GM21529 (cell line): ENCODE measurements at regions not wholly inside any gene's neighbourhood (a gene's known extent, or its start where the extent isn't known, plus 50 kb on each side); places are given as distances from the start of the nearest gene placed in this dataset.

Experiments
- ATAC-seq: cut with Tn5 transposase; IDR thresholded peaks from one replicate; pipeline ENCODE4 v1.9.1; 2021; ENCODE audit not compliant: unreplicated experiment

DNA sequence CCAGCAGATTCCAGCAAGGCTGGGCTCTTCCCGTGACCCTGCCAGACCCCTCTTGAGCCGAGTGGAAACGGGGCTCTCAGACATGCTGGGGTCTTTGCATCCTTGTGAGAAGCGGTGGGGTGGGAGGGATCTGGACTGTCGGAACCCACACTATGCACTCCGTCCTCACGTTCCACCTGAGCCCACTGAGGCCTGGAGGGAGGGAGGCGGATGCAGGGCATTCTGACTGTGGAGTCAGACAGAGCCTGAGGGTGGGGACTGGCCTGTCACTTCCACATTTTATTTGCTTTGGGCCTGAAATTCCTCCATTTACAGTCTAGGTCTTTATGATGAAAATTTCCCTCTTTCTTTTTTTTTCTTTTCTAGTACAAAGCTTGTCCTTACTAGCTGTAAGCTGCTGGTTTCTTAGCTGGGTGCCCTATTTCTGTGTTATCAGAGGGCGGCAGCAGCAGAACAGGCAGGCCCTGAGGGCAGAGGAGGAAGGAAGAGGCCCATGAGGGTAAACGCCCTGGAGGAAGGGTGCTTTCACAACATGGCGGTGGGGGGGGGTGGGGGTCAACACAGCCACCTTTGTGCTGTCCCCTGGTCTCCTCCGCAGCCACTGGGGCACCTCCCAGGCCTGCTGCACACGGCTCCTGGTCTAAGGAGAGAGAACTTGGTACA, 373.5 kb upstream of the MYT1L start:
- ATAC-seq = no peak

DNA sequence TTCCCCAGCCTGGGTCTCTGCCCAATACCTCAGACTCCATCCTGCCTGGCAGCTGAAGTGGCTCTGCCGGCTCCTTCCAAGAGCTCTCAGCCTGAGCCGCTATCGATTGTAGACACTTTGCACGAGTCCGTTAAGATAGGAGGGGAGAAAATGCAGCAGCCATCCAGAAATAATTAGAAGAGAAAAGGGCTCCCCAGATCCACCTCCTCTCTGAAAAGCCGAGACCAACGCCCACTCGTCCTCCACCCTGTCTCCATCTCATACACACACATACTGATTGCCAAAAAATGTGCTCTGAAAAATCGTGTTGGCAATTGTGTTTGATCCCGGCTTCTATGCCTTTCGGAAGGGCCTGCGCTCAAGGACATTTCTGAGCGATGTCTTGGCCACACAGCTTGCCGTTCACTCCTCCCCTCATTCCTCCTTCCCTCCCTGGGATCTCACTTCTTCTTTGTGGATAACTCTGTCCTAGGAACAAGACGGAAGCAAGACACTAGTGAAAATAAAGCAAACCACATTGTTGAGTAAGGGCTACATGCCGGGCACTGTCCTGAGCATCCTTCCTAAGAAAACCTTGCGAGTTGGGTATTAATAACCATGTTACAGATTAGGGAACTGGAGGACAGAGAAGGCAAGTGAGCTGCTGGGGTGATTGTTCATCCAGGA, 372.8 kb upstream of the MYT1L start:
- ATAC-seq = no peak

DNA sequence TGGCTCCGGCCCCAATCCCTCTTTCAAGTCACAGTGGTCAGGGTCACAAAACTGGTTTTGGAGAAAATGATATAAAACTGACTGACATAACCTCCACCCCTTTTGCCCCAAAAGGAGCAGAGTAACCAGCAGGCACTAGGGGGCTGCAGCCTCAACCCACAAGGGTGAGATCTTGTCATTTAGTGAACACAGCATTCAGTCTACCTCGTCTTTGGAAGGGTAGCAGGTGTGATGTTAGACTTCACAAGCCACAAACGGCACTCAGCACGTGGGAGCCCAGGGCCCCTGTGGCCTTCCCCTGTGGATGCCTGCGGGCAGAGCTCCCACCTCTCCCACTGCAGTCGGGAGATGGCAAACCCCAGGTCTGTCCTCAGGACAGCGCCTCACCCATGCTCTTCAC, 372.1 kb upstream of the MYT1L start:
- ATAC-seq = no peak

DNA sequence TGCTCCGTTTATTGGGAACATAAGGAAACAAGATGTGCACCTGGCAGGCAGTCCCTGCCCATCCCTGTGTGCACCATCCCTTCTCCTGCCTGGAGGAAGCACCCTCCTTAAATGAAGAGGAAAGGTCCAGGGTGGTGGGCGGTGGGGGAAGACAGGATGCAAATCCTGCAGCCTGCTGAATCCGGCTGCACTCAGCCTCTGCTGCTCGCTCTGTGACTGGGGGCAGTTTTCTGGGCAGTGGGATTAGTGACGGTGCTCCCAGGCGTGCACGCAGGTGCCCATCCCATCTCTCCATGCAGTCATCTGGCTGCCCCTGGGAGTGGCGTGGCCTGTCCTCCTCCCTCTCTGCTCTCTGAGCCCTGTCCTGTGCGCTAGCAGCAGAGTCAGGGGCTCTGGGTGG, 371.3 kb upstream of the MYT1L start:
- ATAC-seq = no peak

DNA sequence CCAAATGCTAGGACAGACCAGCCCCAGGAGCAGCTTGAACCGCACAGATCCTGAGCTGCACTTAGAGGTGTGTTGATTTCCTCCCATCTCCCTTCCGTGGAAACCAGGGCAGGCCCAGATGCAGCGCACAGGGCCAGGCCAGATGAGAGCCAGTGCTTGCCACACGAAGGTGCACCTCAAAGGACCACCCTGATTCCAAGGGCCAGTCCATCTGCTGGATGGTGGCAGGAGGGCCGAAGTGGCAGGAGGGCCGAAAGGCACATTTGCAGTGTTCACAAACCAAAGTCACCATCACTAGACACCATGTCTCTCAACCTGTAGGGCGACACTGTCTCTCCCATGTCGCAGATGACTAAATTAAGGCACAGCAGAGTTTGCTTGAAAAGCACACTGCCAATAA, 370.7 kb upstream of the MYT1L start:
- ATAC-seq = no peak

DNA sequence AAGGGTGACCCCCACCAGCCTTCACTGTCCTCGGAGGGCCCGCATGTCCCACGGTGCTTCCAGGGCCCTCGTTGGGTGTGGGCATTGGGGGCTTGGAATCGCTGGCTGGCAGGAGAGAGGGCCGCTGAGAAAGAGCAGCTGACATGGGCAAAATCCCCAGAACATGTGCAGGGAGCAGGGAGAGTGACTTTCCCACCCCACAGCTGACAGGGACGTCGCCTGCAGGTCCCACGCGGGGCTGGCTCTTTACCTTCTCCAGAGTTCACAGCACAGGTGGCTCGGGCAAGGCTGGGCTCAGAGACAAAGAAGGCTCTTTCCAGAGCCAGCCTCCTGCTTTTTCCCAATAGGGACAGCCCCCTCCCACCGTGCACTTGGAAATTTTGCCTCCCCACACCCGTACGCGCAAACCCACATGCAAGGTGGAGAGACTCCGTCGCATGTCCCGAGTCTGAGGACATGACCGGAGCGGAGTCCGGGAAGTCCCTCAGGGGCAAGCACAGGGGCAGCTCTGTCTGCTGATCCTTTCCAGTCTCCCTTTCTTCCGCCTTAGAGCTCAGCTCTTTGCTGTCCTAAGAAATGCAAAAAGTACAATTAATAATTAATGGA, 370.2 kb upstream of the MYT1L start:
- no peak for ATAC-seq

DNA sequence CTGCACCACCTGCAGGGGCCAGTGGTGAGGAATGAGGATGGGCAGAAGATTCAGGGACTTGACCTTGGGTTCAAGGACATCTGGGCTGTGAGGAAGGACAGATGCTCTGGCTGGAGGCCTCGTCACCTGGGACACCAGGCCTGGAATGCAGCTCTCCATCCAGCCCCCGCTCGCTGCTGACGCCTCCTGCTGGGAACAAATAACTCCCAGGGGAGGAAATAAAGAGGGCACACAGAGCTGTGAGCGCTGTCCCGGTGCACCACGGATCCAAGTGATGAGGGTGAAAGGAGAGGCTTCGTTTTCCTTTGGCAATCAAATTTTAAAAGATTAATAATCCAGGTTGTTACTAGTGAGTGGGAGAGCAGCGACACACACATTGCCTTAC, 368.0 kb upstream of the MYT1L start:
- ATAC-seq = no peak

DNA sequence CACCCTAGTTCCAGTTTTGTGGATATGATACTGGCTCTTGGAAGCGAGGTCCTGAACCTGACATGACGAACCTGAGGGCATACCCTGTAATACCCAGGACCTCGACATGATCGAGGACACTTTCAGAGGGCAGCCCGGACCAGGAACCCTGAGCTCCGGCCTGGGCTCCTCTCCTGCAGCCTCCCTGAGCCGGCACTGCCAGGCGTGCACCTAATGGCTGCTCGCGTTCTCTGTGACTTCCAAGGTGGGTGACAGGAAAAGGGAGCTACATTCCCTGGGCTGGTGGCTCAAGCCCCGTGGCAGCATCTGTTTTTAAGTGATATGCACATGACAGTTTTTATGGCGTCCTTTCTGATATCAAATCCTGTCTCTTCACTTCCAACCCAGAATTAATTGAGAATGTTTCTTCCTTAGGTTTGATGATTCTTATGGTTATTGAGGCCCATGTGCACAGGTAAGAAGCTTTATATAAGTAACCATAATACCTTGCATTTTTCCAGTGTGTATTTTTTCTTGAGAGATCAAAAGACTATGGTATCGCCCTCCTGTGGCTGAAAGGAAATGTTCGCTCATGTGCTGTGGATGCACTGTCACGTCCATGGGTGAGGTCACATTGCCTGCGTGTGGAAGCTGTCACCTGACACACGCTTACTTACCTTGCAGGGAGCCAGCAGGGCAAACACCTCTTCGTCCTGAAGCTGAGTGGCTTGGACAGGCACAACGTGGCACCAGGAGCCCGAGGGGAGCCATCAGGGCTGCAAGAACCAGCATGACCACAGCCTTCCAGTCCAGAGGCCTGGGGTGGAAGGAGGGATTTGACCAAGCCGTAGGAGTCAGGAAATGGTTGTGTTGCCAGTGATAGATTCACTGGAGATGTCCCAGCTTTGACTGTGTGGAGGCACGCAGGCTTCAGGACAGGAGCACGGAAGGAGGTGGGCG, 367.4 kb upstream of the MYT1L start:
- ATAC-seq = no peak

DNA sequence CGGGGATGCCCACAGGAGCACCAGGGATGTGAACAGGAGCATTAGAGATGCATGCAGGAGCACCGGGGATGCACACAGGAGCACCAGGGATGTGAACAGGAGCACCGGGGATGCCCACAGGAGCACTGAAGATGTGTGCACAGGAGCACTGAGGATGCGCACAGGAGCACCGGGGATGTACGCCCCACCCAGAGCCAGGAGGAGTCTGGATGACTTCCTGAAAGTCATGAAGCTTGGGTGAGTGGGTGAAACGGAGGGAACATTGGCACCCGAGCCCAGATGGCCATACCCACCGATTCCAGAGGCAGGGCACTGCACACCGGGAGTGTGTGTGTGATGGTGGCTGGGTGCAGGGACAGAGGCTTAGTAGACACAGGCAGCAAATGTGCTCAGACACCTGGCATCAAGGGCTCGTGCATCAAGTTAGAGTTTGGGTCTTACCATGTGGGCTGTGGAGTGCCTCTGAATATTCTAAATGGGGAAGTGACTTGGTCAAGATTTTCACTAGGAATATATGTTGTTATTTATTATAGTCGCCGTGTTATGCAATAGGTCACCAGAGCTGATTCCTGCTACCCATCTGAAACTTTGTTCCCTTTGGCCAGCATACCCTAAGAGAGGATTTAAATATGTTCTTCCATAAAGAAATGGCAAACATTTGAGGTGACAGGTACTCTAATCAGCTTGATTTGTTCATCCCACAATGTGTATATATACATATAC, 365.8 kb upstream of the MYT1L start:
- ATAC-seq = no peak

DNA sequence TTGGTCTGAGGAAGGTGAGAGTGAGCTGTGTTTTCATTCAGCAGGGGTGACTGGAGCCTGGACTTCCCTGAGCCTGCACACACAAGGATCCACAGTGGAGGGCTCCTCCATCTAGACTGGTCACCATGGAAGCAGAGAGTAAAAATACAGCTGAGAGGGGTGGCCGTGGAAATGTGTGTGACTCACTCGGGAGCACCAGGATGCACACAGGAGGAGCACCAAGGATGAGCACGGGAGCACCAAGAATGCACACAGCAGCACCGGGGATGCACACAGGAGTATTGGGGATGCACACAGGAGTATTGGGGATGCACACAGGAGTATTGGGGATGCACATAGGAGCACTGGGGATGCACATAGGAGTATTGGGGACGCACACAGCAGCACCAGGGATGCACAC, 365.2 kb upstream of the MYT1L start:
- ATAC-seq = no peak

DNA sequence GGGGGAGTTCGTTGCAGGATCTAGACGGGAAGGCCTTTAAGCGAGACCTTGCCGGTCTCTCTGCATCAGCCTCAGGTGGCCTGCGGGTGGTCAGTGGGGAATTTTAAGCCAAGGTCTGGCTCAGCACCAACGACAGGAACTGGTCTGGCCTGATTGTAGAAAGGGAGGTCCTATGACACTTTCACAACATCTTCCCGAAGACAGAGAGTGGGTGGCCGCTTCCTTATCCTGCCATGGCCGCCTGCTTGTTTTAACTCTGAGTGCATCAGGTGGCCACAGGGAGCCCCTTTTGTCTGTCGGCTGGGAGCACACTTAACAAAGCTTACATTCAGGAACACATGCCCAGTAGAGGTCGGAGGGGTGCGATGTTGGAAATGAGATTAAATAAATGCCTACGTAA, 363.7 kb upstream of the MYT1L start:
- no peak for ATAC-seq

DNA sequence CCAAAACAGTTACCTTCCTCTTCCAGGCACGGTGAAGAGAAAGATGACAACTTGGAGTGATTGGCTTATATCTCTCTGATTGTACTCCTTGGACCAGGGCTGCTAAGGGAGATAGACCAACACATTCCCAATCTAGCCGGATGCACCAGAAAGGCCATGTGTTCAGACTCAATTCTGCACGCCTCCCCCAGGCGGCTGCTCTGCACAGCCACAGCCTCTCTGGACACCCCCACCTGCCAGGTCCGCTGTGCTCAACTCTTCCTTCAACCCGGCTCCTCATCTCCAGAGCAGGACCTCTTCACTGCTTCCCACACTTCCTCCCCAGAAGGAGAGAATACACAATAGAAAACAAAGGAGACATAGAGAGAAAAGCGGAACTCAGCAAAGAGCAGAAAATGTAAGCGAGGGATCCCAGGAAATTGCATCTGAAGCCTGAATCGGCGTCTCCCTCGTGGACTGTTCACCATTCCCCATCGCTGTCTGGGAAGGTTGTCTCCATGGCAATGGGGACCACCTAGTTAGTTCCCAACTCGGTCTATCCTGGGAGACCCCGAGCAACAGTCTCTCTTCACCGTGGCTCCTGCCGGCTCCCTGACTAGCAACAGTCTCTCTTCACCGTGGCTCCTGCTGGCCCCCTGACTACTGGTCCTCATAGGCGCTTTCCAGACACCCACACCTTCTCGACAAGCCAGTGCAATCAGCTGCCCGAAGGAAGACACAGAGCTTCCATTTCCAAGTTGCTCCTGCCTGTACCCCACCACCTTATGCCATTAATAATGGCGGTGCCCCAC, 361.7 kb upstream of the MYT1L start:
- no peak for ATAC-seq

DNA sequence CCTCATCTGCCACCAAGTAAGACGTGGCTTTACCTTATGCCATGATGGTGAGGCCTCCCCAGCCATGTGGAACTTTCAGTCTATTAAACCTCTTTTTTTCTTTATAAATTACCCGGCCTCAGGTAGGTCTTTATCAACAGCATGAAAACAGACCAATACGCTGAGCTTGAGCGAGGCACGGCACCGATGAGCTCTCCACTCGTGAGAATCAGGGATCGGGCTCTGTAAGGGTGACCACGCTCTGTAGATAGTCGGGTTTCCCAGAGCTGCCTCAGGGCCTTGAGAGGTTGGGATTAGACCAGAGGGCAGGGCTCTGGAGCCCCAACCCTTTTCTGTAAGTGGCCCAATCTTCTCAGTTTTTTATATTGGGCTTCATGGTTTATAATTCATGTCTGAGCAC, 360.3 kb upstream of the MYT1L start:
- ATAC-seq = no peak

DNA sequence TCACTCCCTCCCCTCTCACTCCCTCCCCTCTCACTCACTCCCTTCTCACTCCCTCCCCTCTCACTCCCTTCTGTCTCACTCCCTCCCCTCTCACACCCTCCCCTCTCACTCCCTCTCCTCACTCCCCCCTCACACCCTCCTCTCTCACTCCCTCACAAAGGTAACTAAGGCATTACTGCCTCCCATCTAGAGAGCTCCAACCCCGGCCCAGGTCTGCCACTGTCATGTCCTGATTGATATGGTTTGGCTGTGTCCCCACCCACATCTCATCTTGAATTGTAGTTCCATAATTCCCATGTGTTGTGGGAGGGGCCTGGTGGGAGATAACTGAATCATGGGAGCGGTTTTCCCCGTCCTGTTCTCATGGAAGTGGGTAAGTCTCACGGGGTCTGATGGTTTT, 359.9 kb upstream of the MYT1L start:
- no peak for ATAC-seq

DNA sequence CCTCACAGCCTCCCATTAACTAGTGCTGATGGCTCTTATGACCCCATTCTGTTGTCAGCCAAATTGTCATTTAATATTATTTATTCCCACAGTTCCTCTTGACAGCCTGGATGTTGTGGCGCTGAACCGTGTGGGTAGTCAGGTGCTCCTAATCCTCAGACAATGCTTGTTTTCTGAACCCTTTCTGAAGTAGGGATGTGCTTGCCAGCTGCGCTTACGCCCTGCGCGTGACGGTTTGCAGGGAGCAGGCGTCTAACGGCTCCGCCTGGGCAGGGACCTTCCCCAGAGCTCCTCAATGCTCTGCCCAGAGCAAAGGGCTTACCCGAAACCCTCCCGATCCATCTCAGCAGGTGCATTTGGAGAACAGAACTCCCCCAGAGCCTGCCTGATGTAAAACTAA, 358.2 kb upstream of the MYT1L start:
- no peak for ATAC-seq

DNA sequence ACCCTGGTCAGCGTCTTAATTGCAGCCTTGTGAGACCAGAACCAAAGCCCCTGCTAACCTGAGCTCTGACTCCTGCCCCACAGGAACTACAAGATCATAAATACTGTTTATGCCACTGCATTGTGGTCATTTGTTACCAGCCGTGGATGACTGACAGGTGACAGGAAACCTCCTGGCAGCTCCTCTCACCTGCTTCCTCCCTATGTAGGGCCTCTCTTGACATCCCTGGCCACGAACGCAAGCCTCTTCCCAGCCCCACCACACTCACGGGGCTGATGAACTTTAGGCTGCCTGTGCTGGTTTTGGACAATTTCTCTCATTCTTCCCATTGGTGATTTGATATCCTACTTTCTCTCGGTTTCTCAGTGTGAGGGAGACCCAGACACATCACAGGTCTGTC, 357.2 kb upstream of the MYT1L start:
- no peak for ATAC-seq

DNA sequence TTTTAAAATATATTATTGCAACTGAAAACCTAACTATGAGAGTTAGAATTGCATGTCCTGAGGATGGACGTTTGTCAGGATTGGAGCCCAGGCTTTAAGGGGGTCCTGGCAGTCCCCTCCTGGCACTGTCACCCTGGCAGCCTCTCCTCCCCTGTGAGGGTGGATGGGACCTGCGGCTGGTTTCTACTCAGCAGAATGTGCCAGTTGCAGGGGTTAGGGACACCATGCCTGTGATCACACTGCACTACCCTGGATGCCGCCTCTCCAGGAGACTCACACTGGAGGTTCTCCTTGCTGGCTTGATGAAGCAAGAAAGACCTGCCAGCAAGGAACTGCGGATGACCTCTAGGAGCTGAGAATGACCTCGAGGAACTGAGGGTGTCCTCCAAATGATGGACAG, 356.7 kb upstream of the MYT1L start:
- no peak for ATAC-seq

DNA sequence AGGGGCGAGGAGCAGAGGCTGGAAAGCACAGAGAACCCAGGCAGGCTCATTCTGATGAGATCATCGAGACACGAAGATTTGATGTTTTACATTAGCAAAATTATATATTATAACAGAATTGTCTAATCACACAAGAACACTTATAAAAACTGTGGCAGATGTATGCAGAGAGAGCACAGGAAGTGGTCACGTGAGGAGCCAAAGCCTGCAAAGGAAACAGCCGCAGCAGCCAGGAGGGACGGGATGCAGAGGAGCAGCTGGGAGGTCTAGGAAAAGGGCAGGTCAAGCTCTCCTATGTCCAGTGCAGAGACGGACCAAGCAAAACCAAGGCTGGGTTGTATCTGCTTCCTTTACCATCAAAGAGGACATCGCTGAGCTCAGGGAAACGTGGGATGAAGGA, 355.1 kb upstream of the MYT1L start:
- ATAC-seq = no peak

DNA sequence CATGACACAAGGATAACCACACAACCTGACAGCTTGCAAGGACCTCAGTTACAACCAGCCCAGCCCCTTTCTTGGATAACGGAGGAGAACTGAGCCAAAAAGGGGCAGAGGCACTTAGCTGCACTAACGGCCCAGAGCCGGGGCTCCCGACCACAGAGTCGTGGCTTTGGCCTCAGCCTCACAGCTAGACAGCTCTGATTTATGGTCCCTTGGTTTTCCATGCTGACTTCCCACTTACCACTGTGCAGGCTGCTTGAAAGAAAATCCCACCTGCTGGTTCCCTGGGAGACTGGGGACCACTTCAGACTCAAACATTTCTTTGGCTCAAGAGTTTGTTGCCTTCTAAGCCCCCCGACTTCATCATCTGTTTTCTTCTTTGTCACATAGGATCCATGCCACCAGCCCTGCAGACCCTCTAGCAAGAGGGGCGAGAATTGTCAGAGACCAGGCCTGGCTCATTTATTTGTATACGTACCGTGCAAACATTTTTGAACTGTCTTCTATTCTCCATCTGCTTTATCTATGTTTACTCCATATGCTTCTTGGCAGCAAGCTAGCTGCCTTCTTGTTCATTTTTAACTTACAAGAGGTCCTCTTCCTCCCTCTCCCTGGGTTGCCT, 352.6 kb upstream of the MYT1L start:
- no peak for ATAC-seq
